HG03558 (cell line): ENCODE measurements at regions not wholly inside any gene's neighbourhood (a gene's known extent, or its start where the extent isn't known, plus 50 kb on each side); places are given as distances from the start of the nearest gene placed in this dataset.
"Not testable (repeated sequence)": the region's sequence is repeated elsewhere in the genome, so short reads cannot be mapped to it uniquely, and the experiment has no call there.

Experiments
- ATAC-seq: cut with Tn5 transposase; IDR thresholded peaks from one replicate; pipeline ENCODE4 v1.9.1; 2021; ENCODE audit warnings: moderate number of reproducible peaks; ENCODE audit not compliant: unreplicated experiment; ENCODE audit errors: extremely low read depth

DNA sequence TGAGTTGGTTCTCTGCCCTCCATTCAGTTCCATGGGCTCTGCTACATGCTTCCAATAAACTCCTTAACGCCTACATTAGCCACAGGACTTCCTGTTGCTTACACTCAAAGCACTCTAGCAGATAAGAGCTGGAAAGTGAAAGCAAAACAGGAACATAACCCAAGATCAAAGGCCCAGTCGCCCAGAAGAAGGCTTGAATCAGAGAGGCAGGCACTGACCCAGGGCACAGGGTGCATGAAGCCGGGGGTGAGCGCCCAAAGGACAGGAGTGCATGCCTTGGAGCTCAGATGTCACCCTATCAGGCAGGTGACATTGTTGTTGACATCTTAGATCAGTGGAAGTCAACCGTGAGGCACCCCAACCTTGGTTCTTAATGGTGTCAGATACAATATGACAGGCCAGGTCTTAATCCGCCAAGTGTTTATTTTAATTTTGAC is 235.1 kb downstream of the UACA start:
- no peak for ATAC-seq

DNA sequence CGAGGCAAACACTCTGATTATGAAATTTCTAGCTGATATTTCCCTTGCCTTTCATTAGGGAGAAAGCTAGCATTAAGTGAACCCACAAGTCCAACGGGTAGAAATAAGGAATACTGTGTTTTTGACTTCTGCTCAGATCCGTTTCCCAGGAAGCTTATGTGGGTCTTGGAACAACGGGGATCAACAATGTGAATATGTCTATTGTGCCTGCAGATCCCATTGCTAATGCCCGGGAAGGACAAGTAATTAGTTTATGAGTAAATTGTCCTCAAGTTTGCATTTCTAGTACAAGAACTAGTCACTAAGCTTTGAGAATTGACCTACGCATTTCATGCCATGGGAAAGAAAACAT is 236.4 kb downstream of the UACA start:
- ATAC-seq = no peak

DNA sequence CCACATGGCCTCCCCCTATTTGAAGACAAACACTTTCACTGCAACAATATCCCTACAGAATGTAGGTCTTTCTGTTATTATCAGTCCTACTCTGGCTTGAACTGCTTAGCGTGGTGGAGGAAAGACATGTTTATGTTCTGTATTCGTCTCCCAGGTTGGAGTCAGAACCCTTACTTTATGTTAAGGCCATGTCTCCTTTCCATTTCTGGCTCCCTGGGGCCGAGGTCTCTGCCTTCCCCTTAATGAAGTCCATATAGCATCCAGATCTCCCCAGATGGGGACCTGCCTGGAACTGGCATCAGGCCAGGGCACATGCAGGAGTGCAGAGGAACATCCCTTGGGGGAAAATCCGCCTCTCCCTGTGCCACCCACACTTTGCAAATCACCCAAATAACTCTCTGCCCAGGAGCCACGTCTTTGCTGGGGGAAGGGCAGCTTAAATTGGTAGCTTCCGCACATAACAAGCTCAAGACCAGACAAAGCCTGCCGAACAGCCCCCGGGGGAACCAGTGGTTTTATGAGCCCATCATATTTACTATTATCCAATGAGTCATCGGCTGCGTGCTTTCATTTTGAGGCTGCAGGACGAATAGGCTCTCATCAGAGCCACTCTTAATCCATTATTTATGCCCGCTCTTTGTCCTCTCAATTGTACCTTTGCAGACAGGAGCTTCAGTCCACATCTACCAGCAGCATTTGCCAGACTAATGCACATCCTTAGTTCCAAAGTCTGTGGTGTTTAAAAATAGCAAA is 237.0 kb downstream of the UACA start:
- no peak for ATAC-seq

DNA sequence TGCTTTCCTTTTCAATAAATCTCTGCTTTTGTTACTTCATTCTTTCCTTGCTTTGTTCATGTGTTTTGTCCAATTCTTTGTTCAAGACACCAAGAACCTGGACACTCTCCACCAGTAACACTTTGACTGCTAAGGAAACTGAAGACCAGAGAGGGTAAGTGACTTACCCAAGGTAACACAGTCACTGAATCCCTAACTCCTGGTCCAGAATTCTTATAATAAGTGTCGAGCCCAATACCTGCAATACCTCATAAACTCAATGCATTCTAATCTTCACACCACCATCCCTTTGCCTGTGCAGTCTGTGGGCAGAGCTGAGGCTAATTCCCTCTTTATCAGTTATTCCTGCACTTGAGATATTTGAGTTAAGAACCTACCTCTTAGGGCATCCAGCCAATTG is 237.8 kb downstream of the UACA start:
- ATAC-seq = no peak

DNA sequence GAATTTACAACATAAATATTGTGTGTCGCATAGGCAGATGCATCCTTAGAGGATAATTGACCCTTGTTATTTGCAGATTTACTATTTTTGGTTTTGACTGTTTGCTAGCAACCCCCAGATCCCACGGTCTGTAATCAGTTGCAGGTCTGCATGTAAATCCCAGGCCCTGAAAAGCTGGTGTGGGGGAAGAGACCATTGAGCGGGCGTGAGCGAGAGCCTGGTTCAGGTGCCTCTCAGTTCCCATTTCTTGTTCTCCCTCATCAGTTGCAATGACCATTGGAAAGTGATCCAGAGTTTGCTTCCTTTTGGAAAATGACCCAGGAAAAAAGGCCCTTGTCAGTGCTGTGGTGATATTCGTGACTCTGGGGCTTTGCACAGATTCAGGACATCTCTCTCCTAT is 238.9 kb downstream of the UACA start:
- ATAC-seq = no peak

DNA sequence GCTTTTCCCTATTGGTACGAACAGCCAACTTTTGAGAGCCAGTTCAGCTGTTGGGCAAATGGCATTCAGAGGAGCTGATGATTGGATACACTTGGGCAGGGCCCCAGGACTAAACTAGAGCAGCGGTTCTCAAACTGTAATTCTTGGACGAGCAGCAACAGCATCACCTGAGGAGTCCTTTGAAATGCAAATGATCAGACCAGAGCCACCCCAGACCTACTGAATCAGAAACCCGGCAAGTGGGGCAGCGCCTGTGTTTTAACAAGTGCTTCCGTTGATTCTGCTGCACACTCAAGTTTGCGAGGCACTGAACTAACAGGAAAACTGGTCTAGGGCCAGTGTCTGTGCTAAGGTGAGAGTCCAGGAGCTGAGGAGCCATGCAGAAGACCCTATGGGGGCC is 239.7 kb downstream of the UACA start:
- no peak for ATAC-seq

DNA sequence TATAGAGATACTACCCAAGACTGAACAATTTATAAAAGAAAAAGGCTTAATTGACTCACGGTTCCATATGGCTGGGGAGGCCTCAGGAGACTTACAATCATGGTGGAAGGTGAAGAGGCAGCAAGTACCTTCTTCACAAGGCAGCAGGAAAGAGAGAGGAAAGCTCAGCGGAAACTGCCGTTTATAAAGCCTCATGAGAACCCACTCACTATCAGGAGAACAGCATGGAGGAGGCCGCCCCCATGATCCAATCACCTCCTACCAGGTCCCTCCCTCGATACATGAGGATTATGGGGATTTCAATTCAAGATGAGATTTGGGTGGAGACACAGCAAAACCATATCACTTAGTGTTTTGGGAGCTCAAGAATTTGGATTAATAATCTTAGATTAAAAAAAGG is 240.2 kb downstream of the UACA start:
- no peak for ATAC-seq

DNA sequence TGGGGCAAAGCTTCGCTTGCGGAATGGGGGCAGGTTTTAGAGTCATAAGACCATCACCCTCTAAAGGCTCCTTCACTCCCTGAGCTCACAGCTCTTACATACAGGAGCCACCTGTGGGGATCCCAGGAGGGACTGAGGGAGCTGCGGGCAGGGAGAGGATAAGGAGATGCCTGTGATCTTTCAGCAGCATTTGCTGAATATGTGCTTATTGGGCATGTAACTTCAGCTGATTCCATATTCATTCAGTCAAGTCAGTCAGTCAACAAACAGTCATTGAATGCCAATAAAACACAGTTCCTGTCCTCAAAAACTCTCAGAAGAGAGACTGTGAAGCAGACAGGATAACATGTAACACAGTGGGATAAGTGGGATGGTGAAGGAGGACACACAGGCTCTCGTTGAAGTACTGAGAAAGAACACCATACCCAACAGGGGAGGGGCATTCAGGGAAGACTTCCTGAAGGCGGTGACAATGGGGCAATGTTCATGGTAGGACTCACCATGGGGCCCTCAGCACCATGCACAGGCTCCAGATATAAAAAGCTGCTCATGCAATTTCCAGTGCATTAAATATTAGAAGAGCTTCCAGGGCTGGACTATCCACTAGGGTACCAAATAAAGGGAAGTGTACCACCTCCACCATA is 240.9 kb downstream of the UACA start:
- no peak for ATAC-seq

DNA sequence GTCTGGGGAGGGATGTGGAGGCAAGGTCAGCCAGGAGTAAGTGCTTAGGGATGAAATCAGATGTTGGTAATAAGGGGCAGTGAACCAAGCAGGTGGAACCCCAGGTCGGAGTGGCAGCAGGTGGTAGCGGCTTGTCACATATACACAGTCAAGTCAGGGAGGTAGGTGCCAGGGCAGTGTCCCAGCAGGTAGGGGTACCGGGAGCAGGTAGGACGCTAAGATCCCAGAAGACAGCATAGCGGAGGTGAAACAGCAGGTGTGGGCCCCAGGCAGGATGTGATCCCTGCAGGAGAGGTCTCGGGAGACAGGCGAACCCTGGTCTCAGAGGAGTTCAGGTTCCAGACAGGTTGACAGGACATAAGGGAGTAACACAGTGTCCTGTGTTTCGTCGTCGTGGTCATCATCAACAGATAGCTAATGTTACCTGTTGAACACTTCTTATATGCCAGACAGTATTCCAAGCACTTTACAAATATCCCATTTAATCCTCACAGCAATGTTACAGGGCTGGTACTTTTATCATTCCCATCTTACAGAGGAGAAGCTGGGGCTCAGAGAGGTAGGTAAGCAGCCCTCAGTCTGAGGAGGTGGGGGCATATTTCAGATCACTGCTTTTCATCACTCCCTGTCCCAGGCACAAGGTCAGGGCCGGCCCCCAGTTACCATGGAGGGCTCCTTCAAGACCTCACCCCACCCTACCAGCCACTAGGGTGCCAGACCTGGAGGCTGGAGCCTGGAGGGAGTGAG is 241.6 kb downstream of the UACA start:
- ATAC-seq = no peak

DNA sequence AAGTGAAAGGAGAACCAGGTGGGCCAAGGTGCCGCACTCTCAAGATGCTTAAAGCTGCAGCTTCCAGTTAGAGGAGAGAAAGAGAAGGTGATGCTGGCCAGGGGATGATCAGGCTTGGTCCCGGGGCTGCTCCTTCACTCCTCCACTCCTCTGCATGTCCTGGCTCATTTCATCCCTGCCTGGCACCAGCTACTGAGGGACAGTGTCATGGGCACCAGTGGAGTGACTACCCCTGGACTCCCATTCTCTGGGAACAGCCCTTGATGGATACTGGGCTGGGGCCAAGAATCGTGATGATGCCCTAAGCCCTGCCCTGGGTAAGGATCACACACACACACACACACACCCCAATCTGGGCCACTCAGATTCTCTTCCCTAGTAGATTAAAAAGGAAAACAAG is 243.7 kb downstream of the UACA start:
- no peak for ATAC-seq

DNA sequence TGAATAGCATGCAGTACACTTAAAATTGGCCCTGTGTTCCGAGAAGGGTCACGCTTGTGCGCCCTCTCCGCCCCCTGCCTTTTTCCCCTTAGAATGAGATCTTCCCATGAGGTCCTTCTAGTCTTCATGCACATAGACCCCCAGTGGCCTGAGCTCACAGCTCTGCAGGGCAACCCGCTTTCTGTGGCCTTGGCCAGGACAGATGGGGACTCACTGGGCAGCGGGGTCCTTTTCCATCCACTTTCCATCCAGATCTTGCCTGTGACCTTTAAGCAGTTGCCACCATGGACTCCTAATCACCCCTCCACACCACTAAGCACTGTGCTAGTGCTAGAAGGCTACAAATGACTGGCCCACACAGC is 244.4 kb downstream of the UACA start:
- ATAC-seq = no peak

DNA sequence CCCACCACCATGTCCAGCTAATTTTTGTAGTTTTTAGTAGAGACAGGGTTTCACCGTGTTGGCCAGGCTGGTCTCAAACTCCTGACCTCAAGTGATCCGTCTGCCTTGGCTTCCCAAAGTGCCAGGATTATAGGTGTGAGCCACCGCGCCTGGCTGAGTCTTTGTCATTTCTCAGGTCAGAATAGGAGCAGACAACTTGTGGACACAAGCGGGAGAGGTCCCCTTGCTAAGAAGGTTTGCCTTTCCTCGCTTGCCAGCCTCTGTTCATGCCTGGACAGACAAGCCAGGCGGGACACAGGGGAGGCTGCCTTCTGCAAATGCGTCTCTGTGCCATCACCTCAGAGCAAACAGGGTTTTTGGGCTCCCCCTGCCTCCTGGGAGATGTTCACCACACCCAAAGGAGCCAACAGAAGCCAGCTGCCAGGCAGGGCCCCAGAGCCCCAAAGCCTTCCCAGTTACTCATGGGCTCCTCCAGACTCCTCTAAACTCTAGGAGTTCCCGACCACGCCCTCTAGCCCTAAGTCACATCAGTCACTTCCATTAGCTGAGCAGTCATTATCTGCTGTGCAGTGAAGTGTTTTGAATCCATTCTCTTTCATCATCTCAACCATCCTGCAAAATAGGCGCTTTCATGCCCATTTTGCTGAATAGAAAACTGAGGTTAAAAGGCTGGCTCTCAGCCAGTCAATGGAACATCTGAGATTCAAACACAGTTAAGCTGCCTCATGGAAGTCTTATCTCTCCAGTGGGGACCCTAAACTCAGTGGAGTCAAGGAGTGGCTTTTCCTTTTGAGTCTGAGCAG is 245.0 kb downstream of the UACA start:
- no peak for ATAC-seq

DNA sequence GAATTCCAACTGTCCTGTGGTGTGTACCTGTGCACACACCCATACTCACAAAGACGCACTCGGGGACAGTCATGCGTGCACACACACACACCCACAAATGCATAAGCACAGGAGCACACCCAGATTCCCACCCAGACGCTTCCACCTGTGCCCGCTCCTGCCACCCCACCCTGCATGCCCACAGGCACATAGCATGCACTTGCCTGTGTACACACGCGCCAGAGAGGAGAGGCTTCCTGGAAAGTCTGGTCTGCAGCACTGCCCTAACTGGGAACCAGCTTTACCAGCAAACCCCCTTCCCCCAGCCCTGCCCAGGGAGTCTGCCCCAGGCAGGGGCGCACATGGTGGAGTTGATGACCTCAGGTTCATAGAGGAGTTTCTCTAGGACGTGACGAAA is 246.2 kb downstream of the UACA start:
- no peak for ATAC-seq

DNA sequence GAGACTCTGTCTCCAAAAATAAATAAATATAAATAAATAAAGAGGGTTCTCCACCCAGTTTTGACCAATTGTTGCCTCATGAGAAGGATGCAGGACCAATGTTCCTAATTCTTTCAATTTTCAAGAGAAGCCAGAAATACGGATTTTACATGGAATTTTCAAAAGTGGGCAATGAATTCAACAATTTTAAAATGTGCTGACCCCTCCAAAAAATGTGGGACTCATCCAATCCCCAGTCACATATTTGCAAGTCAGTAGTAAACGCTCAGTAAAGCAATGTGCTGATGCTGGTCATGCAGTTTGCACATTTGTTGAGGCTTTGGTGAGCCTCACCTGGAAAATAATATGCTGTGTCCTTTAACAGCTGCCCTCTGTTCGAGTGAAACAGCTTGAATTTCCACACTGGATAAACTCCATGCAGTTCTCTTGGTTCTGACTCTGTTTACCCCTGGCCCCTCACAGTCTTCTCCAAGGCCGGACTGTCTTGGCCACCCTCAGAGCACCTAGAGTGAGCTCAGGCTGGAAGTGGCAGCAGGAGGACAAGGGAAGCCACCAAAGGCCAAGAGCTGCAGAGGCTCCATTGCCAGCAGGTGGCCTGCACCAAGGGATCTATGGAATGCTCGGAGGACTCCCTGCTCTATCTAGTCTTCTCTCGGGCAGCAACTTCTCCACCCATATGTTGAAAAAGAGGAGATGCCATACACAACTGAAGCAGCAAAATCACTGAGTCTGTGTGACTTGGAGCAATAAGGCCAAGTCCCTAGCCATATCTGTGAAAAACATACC is 246.8 kb downstream of the UACA start:
- ATAC-seq = no peak

DNA sequence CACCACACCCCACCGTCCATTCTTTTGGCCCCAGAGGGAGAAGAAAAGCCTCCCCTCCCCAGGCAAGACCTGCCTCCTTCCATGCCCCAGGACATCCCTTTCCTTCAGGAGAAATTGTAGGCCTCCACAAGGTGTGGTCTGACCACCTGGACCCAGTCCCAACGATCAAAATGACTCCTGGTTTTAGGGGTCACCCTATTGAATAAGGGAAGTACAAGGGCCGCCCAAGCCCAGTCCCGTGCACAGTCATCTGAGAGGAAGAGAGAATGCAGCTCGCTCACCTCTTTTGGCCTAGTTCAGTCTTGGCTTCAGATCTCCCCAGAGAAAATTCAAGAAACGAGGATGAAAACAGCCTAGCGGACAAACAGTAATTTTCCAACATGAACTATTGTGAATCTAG is 249.1 kb downstream of the UACA start:
- no peak for ATAC-seq

DNA sequence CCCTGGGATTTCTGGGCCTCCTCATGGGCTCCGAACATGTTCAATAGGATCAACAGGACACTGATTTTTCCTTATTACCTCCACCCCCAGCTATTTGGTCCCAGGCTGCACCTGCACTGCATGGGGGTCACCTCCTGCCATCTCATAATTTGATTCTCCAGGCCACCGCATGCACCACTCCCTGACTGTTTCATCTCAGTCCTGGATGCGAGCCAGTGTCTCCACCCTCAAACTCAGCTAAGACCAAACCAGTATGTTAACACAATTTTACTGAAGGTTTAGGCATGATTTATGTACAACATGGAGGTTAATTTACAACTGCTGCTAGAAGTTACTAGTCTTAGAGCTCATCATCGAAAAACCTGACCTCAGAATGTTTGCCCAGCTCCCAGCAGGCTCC is 249.5 kb downstream of the UACA start:
- no peak for ATAC-seq

DNA sequence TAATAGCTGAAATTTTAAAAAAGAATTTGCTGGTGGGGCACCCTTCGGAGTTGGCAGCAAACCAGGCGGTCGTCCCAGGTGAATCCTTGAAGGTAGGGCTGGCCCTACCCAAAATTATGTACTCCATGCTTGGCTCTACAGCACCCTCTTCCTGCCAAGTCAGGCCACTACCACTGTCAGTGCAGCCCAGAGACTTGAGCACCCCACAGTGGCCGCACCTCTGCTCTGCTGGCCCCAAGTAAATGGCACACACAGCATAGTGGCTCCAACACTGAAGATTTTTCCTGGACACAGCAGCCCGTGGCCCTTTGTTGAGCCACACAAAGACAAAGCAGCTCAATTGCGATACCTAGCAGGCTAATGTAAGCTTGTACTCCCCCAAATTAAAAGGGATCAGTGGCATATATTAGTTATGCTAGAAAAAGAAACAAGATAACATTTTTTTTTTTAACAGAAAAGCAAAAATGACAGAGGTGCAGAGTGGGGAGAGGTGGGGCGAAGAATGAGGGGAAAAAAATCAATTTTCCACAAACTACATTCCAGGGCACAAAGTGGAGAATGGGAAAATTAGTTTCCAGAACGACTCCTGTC is 250.5 kb downstream of the UACA start:
- no peak for ATAC-seq

DNA sequence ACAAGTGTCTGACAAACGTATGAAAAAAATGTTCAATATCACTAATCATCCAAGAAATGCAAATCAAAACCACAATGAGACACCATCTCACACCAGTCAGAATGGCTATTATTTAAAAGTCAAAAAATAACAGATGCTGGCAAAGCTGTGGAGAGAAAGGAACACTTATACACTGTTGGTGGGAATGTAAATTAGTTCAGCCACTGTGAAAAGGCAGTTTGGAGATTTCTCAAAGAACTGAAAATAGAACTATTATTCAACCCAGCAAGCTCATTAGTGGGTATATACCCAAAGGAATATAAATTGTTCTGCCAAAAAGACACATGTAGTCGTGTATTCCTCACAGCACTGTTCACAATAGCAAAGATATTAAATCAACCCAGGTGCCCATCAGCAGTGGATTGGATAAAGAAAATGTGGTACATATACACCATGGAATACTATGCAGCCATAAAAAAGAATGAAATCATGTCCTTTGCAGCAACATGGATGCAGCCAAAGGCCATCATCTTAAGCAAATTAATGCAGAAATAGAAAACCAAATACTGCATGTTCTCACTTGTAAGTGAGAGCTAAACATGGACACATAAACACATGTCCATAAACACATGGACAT is 251.3 kb downstream of the UACA start:
- ATAC-seq = not testable (repeated sequence)

DNA sequence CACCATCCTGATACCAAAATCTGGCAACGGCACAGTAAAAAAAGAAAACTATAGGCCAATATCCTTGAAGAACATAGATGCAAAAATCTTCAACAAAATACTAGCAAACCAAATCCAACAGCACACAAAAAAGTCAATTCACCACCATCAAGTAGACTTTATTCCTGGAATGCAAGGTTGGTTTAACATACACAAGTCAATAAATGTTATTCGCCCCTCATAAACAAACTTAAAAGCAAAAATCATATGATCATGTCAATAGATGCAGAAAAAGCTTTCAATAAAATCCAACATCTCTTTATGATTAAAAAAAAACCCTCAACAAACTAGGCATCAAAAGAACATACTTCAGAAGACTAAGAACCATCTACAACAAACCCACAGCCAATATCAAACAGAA is 252.9 kb downstream of the UACA start:
- no peak for ATAC-seq
